SK-N-SH (cell line): ENCODE measurements at regions not wholly inside any gene's neighbourhood (a gene's known extent, or its start where the extent isn't known, plus 50 kb on each side); places are given as distances from the start of the nearest gene placed in this dataset.

Experiments used
- CTCF ChIA-PET: fragments of 300-600, 350-600 bp; formaldehyde crosslinking; extraction: SDS; loops from one replicate; lab custom pipeline; 2021; lab: Yijun Ruan, JAX
- POLR2A ChIA-PET: fragments of 350-600 bp; sonication (Branson Sonifier 250); formaldehyde crosslinking; extraction: SDS; loops from one replicate; lab custom pipeline; 2020; ENCODE audit warnings: antibody characterized with exemption, inconsistent platforms; lab: Yijun Ruan, JAX
- DNase-seq: peaks from one replicate; pipeline ENCODE4 v3.0.0; 2012
- H2AFZ ChIP-seq: fragments of 200-600 bp; sonication (generic); 2 replicates; pipeline ENCODE4 v1.8.1; 2016; ENCODE audit warnings: antibody characterized with exemption, mild to moderate bottlenecking, low read depth
- H3F3A ChIP-seq: fragments of 200-600 bp; sonication (generic); replicated peaks from 2 replicates; pipeline ENCODE3; 2016; ENCODE audit warnings: antibody characterized with exemption, mild to moderate bottlenecking; ENCODE audit not compliant: insufficient read depth
- H3K27ac ChIP-seq, 2 experiments: fragments of 200-500 bp in 1 of 2; fragments of 200-600 bp in 1 of 2; sonication (Bioruptor generic) in 1 of 2; sonication (generic), shearing (Covaris generic) in 1 of 2; 2 replicates each; pipeline versions ENCODE4 v1.5.1 to v1.6.1; 2014 to 2016; ENCODE audit warnings: low read depth in 2 of 2, inconsistent platforms in 1 of 2, low read length in 1 of 2, mild to moderate bottlenecking in 1 of 2, mixed read lengths in 1 of 2
- H3K27me3 ChIP-seq: fragments of 200-600 bp; sonication (generic), shearing (Covaris generic); 2 replicates; pipeline ENCODE4 v1.6.1; 2016; ENCODE audit warnings: mixed run types; ENCODE audit not compliant: insufficient read depth
- H3K36me3 ChIP-seq, 2 experiments: fragments of 200-500 bp in 1 of 2; fragments of 200-600 bp in 1 of 2; sonication (Bioruptor generic) in 1 of 2; sonication (generic) in 1 of 2; replicated peaks in 1 of 2; 2 replicates each; pipeline versions ENCODE3 to v1.5.1; 2014 to 2016; ENCODE audit warnings: low read length in 1 of 2, mild to moderate bottlenecking in 1 of 2; ENCODE audit not compliant: insufficient read depth in 2 of 2, control insufficient read depth in 1 of 2
- H3K4me1 ChIP-seq, 2 experiments: fragments of 200-500 bp in 1 of 2; fragments of 200-600 bp in 1 of 2; sonication (Bioruptor generic) in 1 of 2; sonication (generic), shearing (Covaris generic) in 1 of 2; 2 replicates each; pipeline versions ENCODE4 v1.5.1 to v1.6.1; 2014 to 2016; ENCODE audit warnings: low read depth in 1 of 2, low read length in 1 of 2, mixed run types in 1 of 2; ENCODE audit not compliant: insufficient read depth in 2 of 2, control insufficient read depth in 1 of 2
- H3K4me2 ChIP-seq: fragments of 200-600 bp; sonication (generic), shearing (Covaris generic); 2 replicates; pipeline ENCODE4 v1.6.1; 2017; ENCODE audit warnings: mixed run types
- H3K4me3 ChIP-seq, 2 experiments: fragments of 200-500 bp in 1 of 2; fragments of 200-600 bp in 1 of 2; sonication (Bioruptor generic) in 1 of 2; sonication (generic), shearing (Covaris generic) in 1 of 2; 2 replicates each; pipeline versions ENCODE4 v1.5.1 to v1.8.1; 2014 to 2016; ENCODE audit warnings: low read depth in 2 of 2, inconsistent platforms in 1 of 2, low read length in 1 of 2, mild to moderate bottlenecking in 1 of 2, mixed read lengths in 1 of 2, moderate library complexity in 1 of 2
- H3K79me2 ChIP-seq: fragments of 200-600 bp; sonication (generic); 2 replicates; pipeline ENCODE4 v1.8.1; 2017; ENCODE audit warnings: mild to moderate bottlenecking; ENCODE audit not compliant: insufficient read depth
- H3K9ac ChIP-seq: fragments of 200-600 bp; sonication (generic); 2 replicates; pipeline ENCODE4 v1.6.1; 2017; ENCODE audit warnings: mixed run types
- H3K9me2 ChIP-seq: fragments of 200-600 bp; sonication (generic); 2 replicates; pipeline ENCODE4 v1.6.1; 2017; ENCODE audit warnings: mixed run types
- H3K9me3 ChIP-seq: fragments of 200-600 bp; sonication (generic); 2 replicates; pipeline ENCODE4 v1.6.1; 2017; ENCODE audit warnings: mixed run types, mild to moderate bottlenecking, moderate library complexity
- H4K20me1 ChIP-seq: fragments of 200-600 bp; sonication (generic); 2 replicates; pipeline ENCODE4 v1.6.1; 2017; ENCODE audit warnings: mild to moderate bottlenecking, mixed run types; ENCODE audit not compliant: insufficient read depth
- CTCF ChIP-seq: fragments of 200-600 bp; sonication (generic); IDR thresholded peaks from 2 replicates; pipeline ENCODE4 v1.6.1; 2017; ENCODE audit warnings: antibody characterized with exemption, mild to moderate bottlenecking, moderate library complexity
- ELF1 ChIP-seq: IDR thresholded peaks from 2 replicates; pipeline ENCODE4 v1.4.0; 2012
- FOSL2 ChIP-seq: IDR thresholded peaks from 2 replicates; pipeline ENCODE4 v1.4.0; 2012; ENCODE audit warnings: low read depth, mild to moderate bottlenecking, moderate library complexity, borderline replicate concordance
- GABPA ChIP-seq: IDR thresholded peaks from 2 replicates; pipeline ENCODE4 v1.4.0; 2012; ENCODE audit warnings: low read depth, mild to moderate bottlenecking
- GATA2 ChIP-seq: sonication (generic); formaldehyde crosslinking; IDR thresholded peaks from 2 replicates; pipeline ENCODE4 v1.5.0; 2020; ENCODE audit warnings: mild to moderate bottlenecking, missing genetic modification reagents
- IRF3 ChIP-seq: fragments of 150-350 bp; IDR thresholded peaks from 2 replicates; pipeline ENCODE4 v1.6.1; 2016; ENCODE audit warnings: mild to moderate bottlenecking, low read depth, low read length
- JUND ChIP-seq: IDR thresholded peaks from 2 replicates; pipeline ENCODE4 v1.4.0; 2012
- MAX ChIP-seq: IDR thresholded peaks from 2 replicates; pipeline ENCODE4 v1.4.0; 2012; ENCODE audit warnings: low read depth
- MEF2A ChIP-seq: IDR thresholded peaks from 2 replicates; pipeline ENCODE4 v1.4.0; 2012; ENCODE audit warnings: low read depth, borderline replicate concordance
- PBX3 ChIP-seq: IDR thresholded peaks from 2 replicates; pipeline ENCODE4; 2012
- REST ChIP-seq: IDR thresholded peaks from 2 replicates; pipeline ENCODE4 v1.6.1; 2012; ENCODE audit warnings: mild to moderate bottlenecking, low read depth, low read length, moderate library complexity
- RXRA ChIP-seq: IDR thresholded peaks from 2 replicates; pipeline ENCODE4 v1.4.0; 2012; ENCODE audit warnings: low read depth, mild to moderate bottlenecking, borderline replicate concordance
- SIN3A ChIP-seq: IDR thresholded peaks from 2 replicates; pipeline ENCODE4 v1.6.1; 2012; ENCODE audit warnings: low read depth, mild to moderate bottlenecking, low read length, moderate library complexity, borderline replicate concordance
- TAF1 ChIP-seq: IDR thresholded peaks from 2 replicates; pipeline ENCODE4 v1.6.1; 2012; ENCODE audit warnings: low read depth, mild to moderate bottlenecking, low read length, moderate library complexity, borderline replicate concordance
- TCF12 ChIP-seq: IDR thresholded peaks from 2 replicates; pipeline ENCODE4 v1.4.0; 2012
- YY1 ChIP-seq: IDR thresholded peaks from 2 replicates; pipeline ENCODE4 v1.4.0; 2012; ENCODE audit warnings: low read depth, mild to moderate bottlenecking
- ZBTB33 ChIP-seq: IDR thresholded peaks from 2 replicates; pipeline ENCODE4 v1.4.0; 2012; ENCODE audit warnings: low read depth, borderline replicate concordance
- WGBS: methylation state at CpG from one replicate; pipeline ENCODE4 v1.1.6; 2017; ENCODE audit warnings: low lambda C conversion rate; 5-methylcytosine and 5-hydroxymethylcytosine counted together

- ChIA-PET CTCF (no interaction called here), POLR2A (no interaction called here)
- H3K27ac ChIP-seq: no peak overlapping the region
- no peaks in the 10 kb centered on the region for H3K79me2 ChIP-seq
- no peaks in the 10 kb centered on the region for H3F3A ChIP-seq
- H3K9ac ChIP-seq: no peak overlapping the region
- H3K4me2 ChIP-seq: peak overlapping the region; percentile 81
- H3K27me3 ChIP-seq: no peaks in the 10 kb centered on the region
- DNase-seq: peak; percentile 56
- no peak for TF ChIP-seq GATA2 (CRISPR knock-in tag)
- no peak for TF ChIP-seq YY1
- no peak for TF ChIP-seq IRF3
- no peak for TF ChIP-seq MEF2A
- TF ChIP-seq PBX3: no peak
- TF ChIP-seq ELF1: no peak
- TF ChIP-seq SIN3A: no peak
- no peak for TF ChIP-seq CTCF
- TF ChIP-seq GABPA: no peak
- H4K20me1 ChIP-seq: no peaks in the 10 kb centered on the region
- 85% methylated on average over 34 of the region's 36 CpGs for WGBS
- no peaks in the 10 kb centered on the region for H3K9me3 ChIP-seq
- peak overlapping the region; percentile 84; the same call in 1 of the 2 replicates for H2AFZ ChIP-seq
- no peaks in the 10 kb centered on the region for H3K36me3 ChIP-seq
- peaks cover 0 to 9% of the 10 kb centered on the region in 2 experiments; a peak in 1 of 4 replicates for H3K4me1 ChIP-seq
- peak overlapping the region; percentile 57 to 63; a peak in 3 of 4 replicates for H3K4me3 ChIP-seq
- H3K9me2 ChIP-seq: no peaks in the 10 kb centered on the region
These were observed 413.0 kb upstream of the ESRRG start for GRCh38 chr1:217135987-217136894.

- ChIA-PET POLR2A (no interaction called here), CTCF (interaction anchor here (0.6 kb wide), 1 partner anchor 128 kb away, joined by 4 read pairs; no protein-coding TSS in a partner anchor)
- no peaks in the 10 kb centered on the region for H3K79me2 ChIP-seq
- WGBS: 5% methylated on average over 17 of the region's 32 CpGs
- no peaks in the 10 kb centered on the region for H4K20me1 ChIP-seq
- peak overlapping the region; percentile 81 for H3K4me2 ChIP-seq
- no peaks in the 10 kb centered on the region for H3K36me3 ChIP-seq
- no peaks in the 10 kb centered on the region for H3K27me3 ChIP-seq
- peak overlapping the region; percentile 57 to 63 for H3K4me3 ChIP-seq
- peaks cover 0 to 9% of the 10 kb centered on the region in 2 experiments; a peak in 1 of 4 replicates for H3K4me1 ChIP-seq
- peak overlapping the region; percentile 84 for H2AFZ ChIP-seq
- no peaks in the 10 kb centered on the region for H3F3A ChIP-seq
- DNase-seq: peak; percentile 73
- H3K9me2 ChIP-seq: no peaks in the 10 kb centered on the region
- H3K27ac ChIP-seq: no peak overlapping the region
- H3K9ac ChIP-seq: no peak overlapping the region
- no peaks in the 10 kb centered on the region; the same call in 1 of the 2 replicates for H3K9me3 ChIP-seq
- TF ChIP-seq ZBTB33 (no peak), MAX (no peak), TCF12 (no peak), JUND (no peak), REST (no peak), FOSL2 (no peak), GABPA (no peak), RXRA (no peak), TAF1 (no peak)
These were observed 412.3 kb upstream of the ESRRG start for GRCh38 chr1:217135569-217135915.
